HG02642 (cell line): ENCODE measurements at regions not wholly inside any gene's neighbourhood (a gene's known extent, or its start where the extent isn't known, plus 50 kb on each side); places are given as distances from the start of the nearest gene placed in this dataset.

Experiments used
- ATAC-seq: cut with Tn5 transposase; IDR thresholded peaks from one replicate; pipeline ENCODE4 v1.9.1; 2021; ENCODE audit warnings: mild to moderate bottlenecking; ENCODE audit not compliant: unreplicated experiment, poor library complexity

GRCh38 chr3:27594096-27594690 lies 110.0 kb upstream of the SLC4A7 start:
- no peak for ATAC-seq

- no peak for ATAC-seq
Observed at GRCh38 chr3:27593173-27593572, 109.0 kb upstream of the SLC4A7 start.

GRCh38 chr3:27591312-27592210 lies 107.4 kb upstream of the SLC4A7 start:
- no peak for ATAC-seq

GRCh38 chr3:27590437-27591298 lies 106.5 kb upstream of the SLC4A7 start:
- ATAC-seq: no peak

- no peak for ATAC-seq
Observed at GRCh38 chr3:27589795-27590194, 105.6 kb upstream of the SLC4A7 start.

- ATAC-seq: no peak
Observed at GRCh38 chr3:27585429-27585828, 101.2 kb upstream of the SLC4A7 start.

GRCh38 chr3:27584874-27585273 lies 100.7 kb upstream of the SLC4A7 start:
- no peak for ATAC-seq

GRCh38 chr3:27581852-27582251 lies 97.7 kb upstream of the SLC4A7 start:
- ATAC-seq: no peak

GRCh38 chr3:27578032-27578431 lies 93.8 kb upstream of the SLC4A7 start:
- no peak for ATAC-seq

- ATAC-seq: no peak
Observed at GRCh38 chr3:27577504-27577903, 93.3 kb upstream of the SLC4A7 start.

- ATAC-seq: no peak
Observed at GRCh38 chr3:27576171-27576570, 92.0 kb upstream of the SLC4A7 start.

- ATAC-seq: no peak
Observed at GRCh38 chr3:27575499-27575898, 91.3 kb upstream of the SLC4A7 start.

GRCh38 chr3:27574438-27574795 lies 90.2 kb upstream of the SLC4A7 start:
- ATAC-seq: no peak

GRCh38 chr3:27573780-27574437 lies 89.7 kb upstream of the SLC4A7 start:
- no peak for ATAC-seq

GRCh38 chr3:27573138-27573537 lies 89.0 kb upstream of the SLC4A7 start:
- ATAC-seq: no peak

GRCh38 chr3:27571345-27571744 lies 87.2 kb upstream of the SLC4A7 start:
- no peak for ATAC-seq

GRCh38 chr3:27570421-27571106 lies 86.4 kb upstream of the SLC4A7 start:
- no peak for ATAC-seq

GRCh38 chr3:27568393-27568792 lies 84.2 kb upstream of the SLC4A7 start:
- ATAC-seq: no peak

- no peak for ATAC-seq
Observed at GRCh38 chr3:27567251-27567650, 83.1 kb upstream of the SLC4A7 start.
